Spleen (tissue), 11 donors: ENCODE measurements at regions not wholly inside any gene's neighbourhood (a gene's known extent, or its start where the extent isn't known, plus 50 kb on each side); places are given as distances from the start of the nearest gene placed in this dataset.

Experiments used
- DNase-seq: peaks from one replicate; pipeline ENCODE4 v3.0.0-alpha.2; 2020
- H3K27ac ChIP-seq, 8 donors: fragments of 200-600 bp; sonication (generic) in 7 of 8; 1 replicate in 4 of 8; 2 replicates in 4 of 8; pipeline versions ENCODE4 v1.5.0 to v1.8.0; 2016 to 2021; ENCODE audit warnings: inconsistent platforms in 4 of 8, mild to moderate bottlenecking in 4 of 8, moderate library complexity in 1 of 8
- H3K27me3 ChIP-seq, 7 donors: fragments of 200-600 bp; sonication (generic) in 6 of 7; replicated peaks in 1 of 7; 1 replicate in 4 of 7; 2 replicates in 3 of 7; pipeline versions ENCODE4 v1.5.0 to v1.8.0; 2016 to 2021; ENCODE audit warnings: inconsistent platforms in 3 of 7, mild to moderate bottlenecking in 1 of 7
- H3K36me3 ChIP-seq, 6 donors: fragments of 200-600 bp; sonication (generic) in 5 of 6; 1 replicate in 4 of 6; 2 replicates in 2 of 6; pipeline versions ENCODE4 v1.5.0 to v1.8.0; 2016 to 2021; ENCODE audit warnings: inconsistent platforms in 2 of 6
- H3K4me1 ChIP-seq, 6 donors: fragments of 200-600 bp; sonication (generic) in 5 of 6; 1 replicate in 3 of 6; 2 replicates in 3 of 6; pipeline versions ENCODE4 v1.5.0 to v1.8.0; 2016 to 2021; ENCODE audit warnings: inconsistent platforms in 3 of 6
- H3K4me3 ChIP-seq, 8 donors: fragments of 200-600 bp; sonication (generic) in 7 of 8; 1 replicate in 4 of 8; 2 replicates in 4 of 8; pipeline versions ENCODE4 v1.5.0 to v1.8.0; 2016 to 2021; ENCODE audit warnings: inconsistent platforms in 4 of 8, mild to moderate bottlenecking in 4 of 8, moderate library complexity in 2 of 8
- H3K9me3 ChIP-seq, 8 donors: fragments of 200-600 bp; sonication (generic) in 7 of 8; 1 replicate in 4 of 8; 2 replicates in 4 of 8; pipeline versions ENCODE4 v1.5.0 to v1.8.0; 2016 to 2021; ENCODE audit warnings: inconsistent platforms in 4 of 8
- POLR2A ChIP-seq, 3 donors: fragments of 450-650 bp; IDR thresholded peaks; one replicate each; pipeline ENCODE4 v1.5.1; 2017; ENCODE audit warnings: antibody characterized with exemption in 3 of 3, mild to moderate bottlenecking in 1 of 3
- POLR2AphosphoS5 ChIP-seq, 3 donors: sonication (generic); formaldehyde crosslinking; IDR thresholded peaks; one replicate each; pipeline ENCODE4 v1.5.1; 2017; ENCODE audit warnings: antibody characterized with exemption in 3 of 3
- WGBS, 5 donors: extraction: QIAGEN DNeasy Blood & Tissue Kit in 3 of 5; methylation state at CpG; one replicate each; pipeline versions ENCODE4 v1.1.5 to v1.1.7; 2013 to 2018; 5-methylcytosine and 5-hydroxymethylcytosine counted together
- intact Hi-C: fragments of 100-400 bp; cut with DNase I; formaldehyde crosslinking; loops from one replicate; pipeline ENCODE4 v1.15.0; 2023; ENCODE audit warnings: low total_unique reads
- TF ChIP-seq, protein P1 (sequence below), 11 experiments: fragments of 200-600 bp in 7 of 11; fragments of 450-650 bp in 4 of 11; sonication (generic) in 4 of 11; IDR thresholded peaks in 8 of 11; conservative IDR thresholded peaks in 3 of 11; 1 replicate in 7 of 11; 2 replicates in 4 of 11; pipeline versions ENCODE4 v1.4.0 to v1.8.0; 2016 to 2021; ENCODE audit warnings: antibody characterized with exemption in 11 of 11, inconsistent platforms in 4 of 11, mild to moderate bottlenecking in 1 of 11
- donor health status: healthy with polysubstance abuse.
- donor health status: DM: no; HTN: no; CAD: no; lungs with moderate emphysema.
- donor health status: DM: no; HTN: no; CAD: no.
- donor health status: Bipolar disorder and iron deficiency.
- donor health status: healthy.
- donor health status: DM: no; HTN: no; CAD: no.
- donor health status: DM: yes; HTN: yes; CAD: no.

GRCh38 chr6:139597771-139598755 lies 223.6 kb upstream of the CITED2 start:
- 59 to 73% (median 65%) methylated on average over 7 of the region's 7 CpGs for WGBS, 5 donors
- Histone ChIP-seq H3K9me3 (no peaks in the 10 kb centered on the region), H3K4me3 (no peak overlapping the region), H3K4me1 (peaks cover 0 to 16% (median 5%) of the 10 kb centered on the region in 6 donors), H3K27ac (peak overlapping the region in 7 of 8 donors; percentile 7 to 59 (median 49)), H3K36me3 (no peaks in the 10 kb centered on the region), H3K27me3 (peaks cover 0 to 7% (median 0%) of the 10 kb centered on the region in 7 donors)
- no peak for TF ChIP-seq POLR2AphosphoS5 (IDR thresholded peaks at IDR 0.05)
- no peak for TF ChIP-seq POLR2A (IDR thresholded peaks at IDR 0.05)
- TF ChIP-seq, protein P1, sequence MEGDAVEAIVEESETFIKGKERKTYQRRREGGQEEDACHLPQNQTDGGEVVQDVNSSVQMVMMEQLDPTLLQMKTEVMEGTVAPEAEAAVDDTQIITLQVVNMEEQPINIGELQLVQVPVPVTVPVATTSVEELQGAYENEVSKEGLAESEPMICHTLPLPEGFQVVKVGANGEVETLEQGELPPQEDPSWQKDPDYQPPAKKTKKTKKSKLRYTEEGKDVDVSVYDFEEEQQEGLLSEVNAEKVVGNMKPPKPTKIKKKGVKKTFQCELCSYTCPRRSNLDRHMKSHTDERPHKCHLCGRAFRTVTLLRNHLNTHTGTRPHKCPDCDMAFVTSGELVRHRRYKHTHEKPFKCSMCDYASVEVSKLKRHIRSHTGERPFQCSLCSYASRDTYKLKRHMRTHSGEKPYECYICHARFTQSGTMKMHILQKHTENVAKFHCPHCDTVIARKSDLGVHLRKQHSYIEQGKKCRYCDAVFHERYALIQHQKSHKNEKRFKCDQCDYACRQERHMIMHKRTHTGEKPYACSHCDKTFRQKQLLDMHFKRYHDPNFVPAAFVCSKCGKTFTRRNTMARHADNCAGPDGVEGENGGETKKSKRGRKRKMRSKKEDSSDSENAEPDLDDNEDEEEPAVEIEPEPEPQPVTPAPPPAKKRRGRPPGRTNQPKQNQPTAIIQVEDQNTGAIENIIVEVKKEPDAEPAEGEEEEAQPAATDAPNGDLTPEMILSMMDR (IDR thresholded peaks at IDR 0.05 in 8 of 11, conservative IDR thresholded peaks at IDR 0.05 in 3 of 11), result no peak
- DNase-seq, result no peak
- intact Hi-C loops, result no loop called here

DNA sequence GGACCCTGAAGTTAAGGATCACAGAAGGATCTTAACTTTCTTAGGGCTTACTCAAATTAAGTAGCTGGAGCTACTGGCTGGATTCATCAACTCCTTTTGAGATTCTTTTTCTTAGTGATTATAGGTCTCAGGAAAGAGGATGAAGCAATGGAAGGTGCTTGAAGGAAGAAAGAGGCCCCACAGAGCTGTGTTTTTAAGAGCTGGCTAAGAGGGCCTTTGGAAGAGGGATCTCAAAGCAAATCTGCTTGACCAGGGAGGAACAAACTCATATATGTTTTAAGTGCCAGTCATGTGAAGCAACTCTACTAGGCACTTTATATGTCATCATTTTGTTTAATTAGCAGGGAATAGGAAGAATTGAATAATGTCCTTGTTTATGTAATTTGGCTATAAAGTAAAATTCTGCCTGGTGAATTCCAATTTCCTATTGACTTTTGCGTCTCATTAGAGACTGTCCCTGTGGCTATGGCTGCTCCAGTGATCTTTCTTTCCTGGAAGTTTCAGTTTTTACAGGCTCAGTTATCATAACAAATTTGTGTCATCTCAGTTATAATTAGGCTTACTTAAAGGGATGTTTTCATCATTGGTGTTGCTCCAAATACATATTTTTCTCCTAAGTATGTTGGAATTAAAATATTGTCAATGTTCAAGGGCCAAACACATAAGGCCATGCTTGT lies 222.8 kb upstream of the CITED2 start:
- Histone ChIP-seq H3K27me3 (peaks cover 0 to 7% (median 0%) of the 10 kb centered on the region in 7 donors), H3K36me3 (no peaks in the 10 kb centered on the region), H3K27ac (peak overlapping the region in 6 of 8 donors; percentile 11 to 59 (median 46)), H3K9me3 (no peaks in the 10 kb centered on the region), H3K4me1 (peaks cover 2 to 22% (median 10%) of the 10 kb centered on the region in 6 donors), H3K4me3 (no peak overlapping the region)
- TF ChIP-seq POLR2A (IDR thresholded peaks at IDR 0.05) (no peak), POLR2AphosphoS5 (IDR thresholded peaks at IDR 0.05) (no peak)
- TF ChIP-seq, protein P1 (IDR thresholded peaks at IDR 0.05 in 8 of 11, conservative IDR thresholded peaks at IDR 0.05 in 3 of 11), result no peak
- no peak for DNase-seq
- intact Hi-C loops, result no loop called here
- WGBS, 5 donors, result 80 to 95% (median 85%) methylated on average over 1 of the region's 1 CpG

DNA sequence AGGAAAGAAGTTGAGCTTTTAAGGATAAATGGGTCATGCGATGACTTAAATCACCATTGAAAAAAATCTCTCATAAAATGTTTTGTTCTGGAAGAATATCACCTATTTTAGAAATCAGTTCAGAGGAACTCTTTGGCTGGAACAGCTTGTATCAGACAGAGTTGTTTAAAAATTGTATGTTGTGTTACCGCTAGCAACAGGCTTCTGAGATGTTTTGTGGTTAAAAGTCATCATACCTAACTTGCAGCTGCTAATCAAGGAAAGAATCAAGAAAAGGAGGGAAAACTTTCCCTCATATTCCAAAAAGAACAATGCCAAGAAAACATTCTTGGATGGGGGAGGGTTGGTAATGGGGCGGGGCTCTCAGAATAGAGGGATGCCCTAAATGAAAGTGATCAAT lies 220.7 kb upstream of the CITED2 start:
- WGBS, 5 donors, result 91 to 97% (median 92%) methylated on average over 3 of the region's 3 CpGs
- H3K4me1 ChIP-seq, result peaks cover 5 to 42% (median 22%) of the 10 kb centered on the region in 6 donors
- H3K4me3 ChIP-seq, result no peak overlapping the region
- no peaks in the 10 kb centered on the region for H3K36me3 ChIP-seq
- no peaks in the 10 kb centered on the region for H3K9me3 ChIP-seq
- no peak overlapping the region for H3K27ac ChIP-seq
- peaks cover 0 to 7% (median 0%) of the 10 kb centered on the region in 7 donors for H3K27me3 ChIP-seq
- intact Hi-C loops, result no loop called here
- TF ChIP-seq POLR2A (IDR thresholded peaks at IDR 0.05), result no peak
- TF ChIP-seq, protein P1 (IDR thresholded peaks at IDR 0.05 in 8 of 11, conservative IDR thresholded peaks at IDR 0.05 in 3 of 11), result no peak
- TF ChIP-seq POLR2AphosphoS5 (IDR thresholded peaks at IDR 0.05), result no peak
- no peak for DNase-seq
